ENCODE measurements at regions not wholly inside any gene's neighbourhood (a gene's known extent, or its start where the extent isn't known, plus 50 kb on each side); places are given as distances from the start of the nearest gene placed in this dataset.

DNA sequence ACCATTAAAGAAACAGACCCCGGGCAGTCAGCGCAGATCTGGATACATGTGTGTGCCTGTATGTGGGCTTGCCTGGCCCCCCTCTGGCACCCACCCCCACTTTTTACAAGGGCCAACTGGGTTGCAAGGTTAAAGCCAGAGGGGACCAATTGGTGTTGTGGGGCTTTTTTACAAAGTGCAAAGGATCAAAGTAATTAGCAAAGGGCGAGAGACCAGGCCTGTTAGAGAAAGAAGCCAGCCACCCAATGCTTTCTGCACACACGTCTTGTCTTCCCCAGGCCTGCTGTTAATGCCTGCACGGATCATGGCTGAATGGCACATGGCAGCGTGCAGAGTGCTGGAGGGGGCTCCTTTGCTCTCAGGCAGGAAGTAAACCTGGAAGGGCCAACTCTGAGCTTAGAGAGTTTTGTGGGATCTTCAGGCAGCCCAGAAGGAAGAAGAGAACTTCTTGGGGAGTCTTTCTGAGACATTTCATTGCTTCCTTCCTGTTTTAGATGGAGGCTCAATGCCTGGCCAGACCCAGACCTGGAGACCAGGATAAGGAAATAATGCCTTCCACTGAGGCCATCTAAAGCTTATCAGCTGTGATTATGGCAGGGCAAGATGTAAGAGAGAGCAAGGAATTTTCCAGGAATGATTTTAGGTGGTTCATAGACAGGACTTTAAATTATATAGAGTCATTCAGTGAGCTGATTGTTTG lies 523.4 kb upstream of the TBX3 start:
- Histone ChIP-seq H3K27ac (no peak overlapping the region), H3K9me3 (0 out of 3 replicates have a peak, but pooled peaks cover 4% of the 10 kb centered on the region), H3K4me1 (no peaks in the 10 kb centered on the region; the same call in 2 of the 3 replicates), H3K4me3 (no peak overlapping the region), H3K4me2 (no peak overlapping the region)
- TF ChIP-seq CBX2 (IDR thresholded peaks at IDR 0.05; ENCODE audit: borderline replicate concordance, low read depth) (no peak), BHLHE40 (IDR thresholded peaks at IDR 0.05; ENCODE audit: low read depth, low read length) (no peak), RNF2 (IDR thresholded peaks at IDR 0.05; ENCODE audit: borderline replicate concordance, low read depth) (no peak), HOXB13 (CRISPR knock-in tag; IDR thresholded peaks at IDR 0.05; ENCODE audit: low read depth) (no peak), SREBF2 (IDR thresholded peaks at IDR 0.05) (no peak), GATA3 (IDR thresholded peaks at IDR 0.05; ENCODE audit: borderline replicate concordance) (no peak), ZNF302 (CRISPR knock-in tag; IDR thresholded peaks at IDR 0.05) (no peak), EHF (CRISPR knock-in tag; IDR thresholded peaks at IDR 0.05) (no peak), TP53 (CRISPR knock-in tag; IDR thresholded peaks at IDR 0.05) (no peak), JUNB (IDR thresholded peaks at IDR 0.05) (no peak), TFCP2L1 (CRISPR knock-in tag; IDR thresholded peaks at IDR 0.05) (no peak), KDM1A (IDR thresholded peaks at IDR 0.05; ENCODE audit: low read depth) (no peak), MAFK (IDR thresholded peaks at IDR 0.05; ENCODE audit: partially characterized antibody) (no peak), HEYL (CRISPR knock-in tag; IDR thresholded peaks at IDR 0.05) (no peak)
- TF ChIP-seq, protein P1, sequence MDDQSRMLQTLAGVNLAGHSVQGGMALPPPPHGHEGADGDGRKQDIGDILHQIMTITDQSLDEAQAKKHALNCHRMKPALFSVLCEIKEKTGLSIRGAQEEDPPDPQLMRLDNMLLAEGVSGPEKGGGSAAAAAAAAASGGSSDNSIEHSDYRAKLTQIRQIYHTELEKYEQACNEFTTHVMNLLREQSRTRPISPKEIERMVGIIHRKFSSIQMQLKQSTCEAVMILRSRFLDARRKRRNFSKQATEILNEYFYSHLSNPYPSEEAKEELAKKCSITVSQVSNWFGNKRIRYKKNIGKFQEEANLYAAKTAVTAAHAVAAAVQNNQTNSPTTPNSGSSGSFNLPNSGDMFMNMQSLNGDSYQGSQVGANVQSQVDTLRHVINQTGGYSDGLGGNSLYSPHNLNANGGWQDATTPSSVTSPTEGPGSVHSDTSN (IDR thresholded peaks at IDR 0.05): no peak
- TF ChIP-seq, protein P2, sequence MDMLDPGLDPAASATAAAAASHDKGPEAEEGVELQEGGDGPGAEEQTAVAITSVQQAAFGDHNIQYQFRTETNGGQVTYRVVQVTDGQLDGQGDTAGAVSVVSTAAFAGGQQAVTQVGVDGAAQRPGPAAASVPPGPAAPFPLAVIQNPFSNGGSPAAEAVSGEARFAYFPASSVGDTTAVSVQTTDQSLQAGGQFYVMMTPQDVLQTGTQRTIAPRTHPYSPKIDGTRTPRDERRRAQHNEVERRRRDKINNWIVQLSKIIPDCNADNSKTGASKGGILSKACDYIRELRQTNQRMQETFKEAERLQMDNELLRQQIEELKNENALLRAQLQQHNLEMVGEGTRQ (IDR thresholded peaks at IDR 0.05): no peak
- TF ChIP-seq, protein P3, sequence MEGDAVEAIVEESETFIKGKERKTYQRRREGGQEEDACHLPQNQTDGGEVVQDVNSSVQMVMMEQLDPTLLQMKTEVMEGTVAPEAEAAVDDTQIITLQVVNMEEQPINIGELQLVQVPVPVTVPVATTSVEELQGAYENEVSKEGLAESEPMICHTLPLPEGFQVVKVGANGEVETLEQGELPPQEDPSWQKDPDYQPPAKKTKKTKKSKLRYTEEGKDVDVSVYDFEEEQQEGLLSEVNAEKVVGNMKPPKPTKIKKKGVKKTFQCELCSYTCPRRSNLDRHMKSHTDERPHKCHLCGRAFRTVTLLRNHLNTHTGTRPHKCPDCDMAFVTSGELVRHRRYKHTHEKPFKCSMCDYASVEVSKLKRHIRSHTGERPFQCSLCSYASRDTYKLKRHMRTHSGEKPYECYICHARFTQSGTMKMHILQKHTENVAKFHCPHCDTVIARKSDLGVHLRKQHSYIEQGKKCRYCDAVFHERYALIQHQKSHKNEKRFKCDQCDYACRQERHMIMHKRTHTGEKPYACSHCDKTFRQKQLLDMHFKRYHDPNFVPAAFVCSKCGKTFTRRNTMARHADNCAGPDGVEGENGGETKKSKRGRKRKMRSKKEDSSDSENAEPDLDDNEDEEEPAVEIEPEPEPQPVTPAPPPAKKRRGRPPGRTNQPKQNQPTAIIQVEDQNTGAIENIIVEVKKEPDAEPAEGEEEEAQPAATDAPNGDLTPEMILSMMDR (IDR thresholded peaks at IDR 0.05): no peak
- TF ChIP-seq, protein P4, sequence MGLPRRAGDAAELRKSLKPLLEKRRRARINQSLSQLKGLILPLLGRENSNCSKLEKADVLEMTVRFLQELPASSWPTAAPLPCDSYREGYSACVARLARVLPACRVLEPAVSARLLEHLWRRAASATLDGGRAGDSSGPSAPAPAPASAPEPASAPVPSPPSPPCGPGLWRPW (IDR thresholded peaks at IDR 0.05): no peak
- ChIA-PET POLR2A (no interaction called here), CTCF (interaction anchor here (1.0 to 1.2 kb wide), 2 partner anchors 12 to 546 kb away, joined by 3 to 4 read pairs; no protein-coding TSS in a partner anchor)
- ATAC-seq: no peak
- FAIRE-seq: no peak
- DNase-seq (ENCODE audit: low read depth in 1 of 2, low spot score in 1 of 2): no peak
- 81% methylated on average over 6 of the region's 6 CpGs for WGBS (ENCODE audit: missing lambda C conversion rate)

DNA sequence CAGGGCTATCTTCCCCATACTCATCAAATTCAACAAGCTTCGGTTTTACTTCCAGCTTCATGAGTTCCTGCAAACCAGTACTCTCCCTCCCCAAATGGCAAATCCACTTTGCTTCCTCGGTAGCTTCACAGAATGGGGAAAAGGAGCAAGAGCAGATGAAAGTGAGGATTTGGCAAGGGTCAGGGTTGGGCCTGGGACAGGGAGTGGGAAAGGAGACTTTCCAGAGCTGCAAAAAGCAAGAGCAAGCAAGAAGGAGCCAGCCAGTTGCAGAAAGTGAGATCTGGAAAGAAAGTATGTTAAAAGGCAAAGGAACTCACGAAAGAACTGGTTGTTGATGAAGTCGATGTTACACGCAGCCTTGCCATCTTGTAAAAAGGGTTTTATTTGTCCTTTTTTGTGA lies 522.8 kb upstream of the TBX3 start:
- no peak overlapping the region for H3K27ac ChIP-seq
- H3K4me2 ChIP-seq: no peak overlapping the region
- H3K4me3 ChIP-seq: no peak overlapping the region
- ChIA-PET POLR2A (no interaction called here), CTCF (no interaction called here)
- no peak for DNase-seq (ENCODE audit: low read depth in 1 of 2, low spot score in 1 of 2)
- WGBS (ENCODE audit: missing lambda C conversion rate): 75% methylated on average over 5 of the region's 5 CpGs
- H3K9me3 ChIP-seq: no peaks in the 10 kb centered on the region
- no peak for FAIRE-seq
- ATAC-seq: no peak
- peaks cover 3% of the 10 kb centered on the region; the same call in 2 of the 3 replicates for H3K4me1 ChIP-seq
- TF ChIP-seq CBX8 (IDR thresholded peaks at IDR 0.05) (no peak), ZSCAN20 (CRISPR knock-in tag; IDR thresholded peaks at IDR 0.05) (no peak), NFE2L2 (conservative IDR thresholded peaks at IDR 0.05; ENCODE audit: low read length) (no peak), SMC3 (IDR thresholded peaks at IDR 0.05) (no peak), NPAS2 (CRISPR knock-in tag; IDR thresholded peaks at IDR 0.05; ENCODE audit: borderline replicate concordance) (no peak), FOSL2 (IDR thresholded peaks at IDR 0.05) (no peak), FOSL2 (CRISPR knock-in tag; IDR thresholded peaks at IDR 0.05) (no peak), ZFP36 (IDR thresholded peaks at IDR 0.05; ENCODE audit: borderline replicate concordance, partially characterized antibody) (no peak), MAFK (IDR thresholded peaks at IDR 0.05; ENCODE audit: partially characterized antibody) (no peak), MAZ (IDR thresholded peaks at IDR 0.05; ENCODE audit: borderline replicate concordance, low read depth, low read length) (no peak), FOSB (CRISPR knock-in tag; IDR thresholded peaks at IDR 0.05) (no peak), PHF8 (IDR thresholded peaks at IDR 0.05; ENCODE audit: borderline replicate concordance, low read depth) (no peak)
- TF ChIP-seq, protein P5, sequence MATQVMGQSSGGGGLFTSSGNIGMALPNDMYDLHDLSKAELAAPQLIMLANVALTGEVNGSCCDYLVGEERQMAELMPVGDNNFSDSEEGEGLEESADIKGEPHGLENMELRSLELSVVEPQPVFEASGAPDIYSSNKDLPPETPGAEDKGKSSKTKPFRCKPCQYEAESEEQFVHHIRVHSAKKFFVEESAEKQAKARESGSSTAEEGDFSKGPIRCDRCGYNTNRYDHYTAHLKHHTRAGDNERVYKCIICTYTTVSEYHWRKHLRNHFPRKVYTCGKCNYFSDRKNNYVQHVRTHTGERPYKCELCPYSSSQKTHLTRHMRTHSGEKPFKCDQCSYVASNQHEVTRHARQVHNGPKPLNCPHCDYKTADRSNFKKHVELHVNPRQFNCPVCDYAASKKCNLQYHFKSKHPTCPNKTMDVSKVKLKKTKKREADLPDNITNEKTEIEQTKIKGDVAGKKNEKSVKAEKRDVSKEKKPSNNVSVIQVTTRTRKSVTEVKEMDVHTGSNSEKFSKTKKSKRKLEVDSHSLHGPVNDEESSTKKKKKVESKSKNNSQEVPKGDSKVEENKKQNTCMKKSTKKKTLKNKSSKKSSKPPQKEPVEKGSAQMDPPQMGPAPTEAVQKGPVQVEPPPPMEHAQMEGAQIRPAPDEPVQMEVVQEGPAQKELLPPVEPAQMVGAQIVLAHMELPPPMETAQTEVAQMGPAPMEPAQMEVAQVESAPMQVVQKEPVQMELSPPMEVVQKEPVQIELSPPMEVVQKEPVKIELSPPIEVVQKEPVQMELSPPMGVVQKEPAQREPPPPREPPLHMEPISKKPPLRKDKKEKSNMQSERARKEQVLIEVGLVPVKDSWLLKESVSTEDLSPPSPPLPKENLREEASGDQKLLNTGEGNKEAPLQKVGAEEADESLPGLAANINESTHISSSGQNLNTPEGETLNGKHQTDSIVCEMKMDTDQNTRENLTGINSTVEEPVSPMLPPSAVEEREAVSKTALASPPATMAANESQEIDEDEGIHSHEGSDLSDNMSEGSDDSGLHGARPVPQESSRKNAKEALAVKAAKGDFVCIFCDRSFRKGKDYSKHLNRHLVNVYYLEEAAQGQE (IDR thresholded peaks at IDR 0.05): no peak
- TF ChIP-seq, protein P4 (IDR thresholded peaks at IDR 0.05): no peak
- TF ChIP-seq, protein P6, sequence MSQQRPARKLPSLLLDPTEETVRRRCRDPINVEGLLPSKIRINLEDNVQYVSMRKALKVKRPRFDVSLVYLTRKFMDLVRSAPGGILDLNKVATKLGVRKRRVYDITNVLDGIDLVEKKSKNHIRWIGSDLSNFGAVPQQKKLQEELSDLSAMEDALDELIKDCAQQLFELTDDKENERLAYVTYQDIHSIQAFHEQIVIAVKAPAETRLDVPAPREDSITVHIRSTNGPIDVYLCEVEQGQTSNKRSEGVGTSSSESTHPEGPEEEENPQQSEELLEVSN (IDR thresholded peaks at IDR 0.05; ENCODE audit: borderline replicate concordance, low read depth): no peak

Measured in A549 (cell line).